GM06990 (cell line): ENCODE measurements at regions not wholly inside any gene's neighbourhood (a gene's known extent, or its start where the extent isn't known, plus 50 kb on each side); places are given as distances from the start of the nearest gene placed in this dataset.

ENCODE experiments used
- DNase-seq: peaks from one replicate; pipeline ENCODE4 v3.0.0-alpha.2; 2011; ENCODE audit not compliant: insufficient read length; ENCODE audit errors: extremely low read depth
- H3K27me3 ChIP-seq: replicated peaks from 2 replicates; pipeline ENCODE4 v1.6.0; 2011; ENCODE audit warnings: low read length; ENCODE audit not compliant: control insufficient read depth, insufficient read depth
- H3K36me3 ChIP-seq: 2 replicates; pipeline ENCODE4 v1.5.1; 2011; ENCODE audit warnings: low read length; ENCODE audit not compliant: control insufficient read depth, insufficient read depth
- H3K4me3 ChIP-seq: replicated peaks from 2 replicates; pipeline ENCODE4 v1.5.1; 2011; ENCODE audit warnings: low read depth, mild to moderate bottlenecking, control low read depth, low read length
- CTCF ChIP-seq: IDR thresholded peaks from 2 replicates; pipeline ENCODE4 v1.5.1; 2011; ENCODE audit warnings: low read length, control low read depth, mild to moderate bottlenecking, inconsistent platforms; ENCODE audit not compliant: insufficient read depth, poor library complexity, severe bottlenecking

GRCh38 chr10:3593611-3594010 is 191.4 kb downstream of the KLF6 start:
- no peak for DNase-seq
- Histone ChIP-seq H3K36me3 (no peaks in the 10 kb centered on the region), H3K27me3 (no peaks in the 10 kb centered on the region), H3K4me3 (no peak overlapping the region)
- TF ChIP-seq CTCF = no peak

GRCh38 chr10:3592424-3592823 is 192.6 kb downstream of the KLF6 start:
- no peaks in the 10 kb centered on the region for H3K27me3 ChIP-seq
- no peaks in the 10 kb centered on the region for H3K36me3 ChIP-seq
- H3K4me3 ChIP-seq = no peak overlapping the region
- TF ChIP-seq CTCF = no peak
- DNase-seq = no peak

- Histone ChIP-seq H3K4me3 (no peak overlapping the region), H3K36me3 (no peaks in the 10 kb centered on the region), H3K27me3 (no peaks in the 10 kb centered on the region; the same call in 1 of the 2 replicates)
- DNase-seq = no peak
- no peak for TF ChIP-seq CTCF
These were observed 196.2 kb downstream of the KLF6 start for GRCh38 chr10:3588816-3589215.

- H3K4me3 ChIP-seq = no peak overlapping the region
- no peaks in the 10 kb centered on the region; the same call in 1 of the 2 replicates for H3K27me3 ChIP-seq
- no peaks in the 10 kb centered on the region for H3K36me3 ChIP-seq
- no peak for TF ChIP-seq CTCF
- DNase-seq = no peak
These were observed 196.7 kb downstream of the KLF6 start for GRCh38 chr10:3588346-3588745.

GRCh38 chr10:3584926-3585784 is 199.9 kb downstream of the KLF6 start:
- H3K36me3 ChIP-seq = no peaks in the 10 kb centered on the region
- no peak for DNase-seq
- TF ChIP-seq CTCF = no peak
- H3K27me3 ChIP-seq = no peaks in the 10 kb centered on the region; the same call in 1 of the 2 replicates
- no peak overlapping the region for H3K4me3 ChIP-seq
